ENCODE measurements at regions not wholly inside any gene's neighbourhood (a gene's known extent, or its start where the extent isn't known, plus 50 kb on each side); places are given as distances from the start of the nearest gene placed in this dataset.

GRCh38 chr4:125191232-125191631, 123.5 kb upstream of the FAT4 start:
- intact Hi-C loops (cut with micrococcal nuclease) = no loop called here
- Histone ChIP-seq H3K9me3 (replicated peaks) (no peaks in the 10 kb centered on the region), H3K27ac (replicated peaks) (no peak overlapping the region), H3K4me3 (no peak overlapping the region), H3K4me1 (peaks cover 11% of the 10 kb centered on the region), H3K27me3 (ENCODE audit: low read depth) (no peaks in the 10 kb centered on the region), H3K36me3 (no peaks in the 10 kb centered on the region)
- DNase-seq = no peak
- no peak for TF ChIP-seq CTCF (IDR thresholded peaks at IDR 0.05; ENCODE audit: borderline replicate concordance)

GRCh38 chr4:125187226-125188176, 127.3 kb upstream of the FAT4 start:
- Histone ChIP-seq H3K36me3 (no peaks in the 10 kb centered on the region), H3K4me1 (peaks cover 11% of the 10 kb centered on the region), H3K27me3 (ENCODE audit: low read depth) (no peaks in the 10 kb centered on the region), H3K4me3 (no peak overlapping the region), H3K27ac (replicated peaks) (no peak overlapping the region), H3K9me3 (replicated peaks) (no peaks in the 10 kb centered on the region)
- intact Hi-C loops (cut with micrococcal nuclease) = no loop called here
- peak; percentile 19 for DNase-seq
- no peak for TF ChIP-seq CTCF (IDR thresholded peaks at IDR 0.05; ENCODE audit: borderline replicate concordance)

- intact Hi-C loops (cut with micrococcal nuclease) = no loop called here
These were observed 130.6 kb upstream of the FAT4 start for GRCh38 chr4:125184116-125184515.

GRCh38 chr4:125181804-125182203, 133.0 kb upstream of the FAT4 start:
- no peak for DNase-seq
- intact Hi-C loops (cut with micrococcal nuclease) = no loop called here
- H3K27ac ChIP-seq (replicated peaks) = no peak overlapping the region
- no peak for TF ChIP-seq CTCF (IDR thresholded peaks at IDR 0.05; ENCODE audit: borderline replicate concordance)
- no peaks in the 10 kb centered on the region for H3K36me3 ChIP-seq
- no peaks in the 10 kb centered on the region for H3K27me3 ChIP-seq (ENCODE audit: low read depth)
- H3K4me1 ChIP-seq = no peaks in the 10 kb centered on the region
- no peak overlapping the region for H3K4me3 ChIP-seq
- H3K9me3 ChIP-seq (replicated peaks) = no peaks in the 10 kb centered on the region

More at GRCh38 chr4:125184116-125184515, 130.6 kb upstream of the FAT4 start:
- Histone ChIP-seq H3K9me3 (replicated peaks) (no peaks in the 10 kb centered on the region), H3K4me1 (peaks cover 11% of the 10 kb centered on the region), H3K36me3 (no peaks in the 10 kb centered on the region), H3K27me3 (ENCODE audit: low read depth) (no peaks in the 10 kb centered on the region), H3K4me3 (no peak overlapping the region), H3K27ac (replicated peaks) (no peak overlapping the region)
- TF ChIP-seq CTCF (IDR thresholded peaks at IDR 0.05; ENCODE audit: borderline replicate concordance) = no peak
- DNase-seq = no peak

- TF ChIP-seq CTCF (IDR thresholded peaks at IDR 0.05; ENCODE audit: borderline replicate concordance) = no peak
- H3K36me3 ChIP-seq = no peaks in the 10 kb centered on the region
- no peak for DNase-seq
- no peaks in the 10 kb centered on the region for H3K4me1 ChIP-seq
- no peaks in the 10 kb centered on the region for H3K9me3 ChIP-seq (replicated peaks)
- H3K27ac ChIP-seq (replicated peaks) = no peak overlapping the region
- H3K27me3 ChIP-seq (ENCODE audit: low read depth) = no peaks in the 10 kb centered on the region
- H3K4me3 ChIP-seq = no peak overlapping the region
- intact Hi-C loops (cut with micrococcal nuclease) = no loop called here
These were observed 135.0 kb upstream of the FAT4 start for GRCh38 chr4:125179727-125180126.
